ENCODE measurements at regions not wholly inside any gene's neighbourhood (a gene's known extent, or its start where the extent isn't known, plus 50 kb on each side); places are given as distances from the start of the nearest gene placed in this dataset.

DNA sequence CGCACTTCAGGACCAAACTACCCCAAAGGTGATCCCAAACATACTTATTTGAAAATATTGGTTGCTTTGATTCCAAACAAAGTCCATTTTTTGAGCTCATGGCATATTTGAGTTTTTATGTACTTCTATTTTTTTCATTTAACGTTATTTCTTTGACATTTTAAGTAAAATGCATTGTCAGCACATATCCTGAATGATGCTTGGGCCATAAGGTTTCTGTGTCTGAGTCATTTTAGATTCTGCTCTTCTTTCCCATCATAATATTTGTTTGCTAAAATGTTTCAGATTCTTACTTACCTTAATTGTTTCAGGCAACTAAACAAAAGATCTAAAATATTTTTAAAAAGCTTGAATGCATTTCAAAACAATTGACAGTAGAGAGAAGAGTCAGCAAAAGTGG is 998.2 kb downstream of the REEP3 start:
- TF ChIP-seq, protein P1, sequence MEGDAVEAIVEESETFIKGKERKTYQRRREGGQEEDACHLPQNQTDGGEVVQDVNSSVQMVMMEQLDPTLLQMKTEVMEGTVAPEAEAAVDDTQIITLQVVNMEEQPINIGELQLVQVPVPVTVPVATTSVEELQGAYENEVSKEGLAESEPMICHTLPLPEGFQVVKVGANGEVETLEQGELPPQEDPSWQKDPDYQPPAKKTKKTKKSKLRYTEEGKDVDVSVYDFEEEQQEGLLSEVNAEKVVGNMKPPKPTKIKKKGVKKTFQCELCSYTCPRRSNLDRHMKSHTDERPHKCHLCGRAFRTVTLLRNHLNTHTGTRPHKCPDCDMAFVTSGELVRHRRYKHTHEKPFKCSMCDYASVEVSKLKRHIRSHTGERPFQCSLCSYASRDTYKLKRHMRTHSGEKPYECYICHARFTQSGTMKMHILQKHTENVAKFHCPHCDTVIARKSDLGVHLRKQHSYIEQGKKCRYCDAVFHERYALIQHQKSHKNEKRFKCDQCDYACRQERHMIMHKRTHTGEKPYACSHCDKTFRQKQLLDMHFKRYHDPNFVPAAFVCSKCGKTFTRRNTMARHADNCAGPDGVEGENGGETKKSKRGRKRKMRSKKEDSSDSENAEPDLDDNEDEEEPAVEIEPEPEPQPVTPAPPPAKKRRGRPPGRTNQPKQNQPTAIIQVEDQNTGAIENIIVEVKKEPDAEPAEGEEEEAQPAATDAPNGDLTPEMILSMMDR (IDR thresholded peaks at IDR 0.05), result no peak
- TF ChIP-seq POLR2A (IDR thresholded peaks at IDR 0.05), result no peak

All from Peyer's patch (tissue), 4 donors.